Natural killer cell (primary cell): ENCODE measurements at regions not wholly inside any gene's neighbourhood (a gene's known extent, or its start where the extent isn't known, plus 50 kb on each side); places are given as distances from the start of the nearest gene placed in this dataset.
"Not testable (repeated sequence)": the region's sequence is repeated elsewhere in the genome, so short reads cannot be mapped to it uniquely, and the experiment has no call there.

Experiments
- ATAC-seq, 3 donors: fragments of 150-1000 bp in 2 of 3; fragments of 200-7000 bp in 1 of 3; cut with Tn5 transposase; 1 replicate in 1 of 3; 2 replicates in 2 of 3; pipeline ENCODE4 v1.10.0; 2021; ENCODE audit warnings: mild to moderate bottlenecking in 2 of 3, moderate library complexity in 2 of 3
- DNase-seq, 2 donors: peaks; one replicate each; pipeline versions ENCODE4 v3.0.0 to v3.0.0-alpha.2; 2013 to 2021; ENCODE audit warnings: mixed read lengths in 1 of 2
- H3K27ac ChIP-seq: one replicate; pipeline ENCODE4 v1.5.1; 2013; ENCODE audit warnings: mild to moderate bottlenecking, low read length
- H3K27me3 ChIP-seq: one replicate; pipeline ENCODE4 v1.6.1; 2013; ENCODE audit warnings: low read length; ENCODE audit not compliant: control insufficient read depth, insufficient read depth
- H3K36me3 ChIP-seq: one replicate; pipeline ENCODE4 v1.6.1; 2013; ENCODE audit warnings: low read length; ENCODE audit not compliant: control insufficient read depth, insufficient read depth
- H3K4me1 ChIP-seq: one replicate; pipeline ENCODE4 v1.6.1; 2013; ENCODE audit warnings: low read length; ENCODE audit not compliant: control insufficient read depth, insufficient read depth
- H3K4me3 ChIP-seq: one replicate; pipeline ENCODE4 v1.5.1; 2013; ENCODE audit warnings: low read length
- H3K9me3 ChIP-seq: one replicate; pipeline ENCODE4 v1.6.1; 2013; ENCODE audit warnings: low read length; ENCODE audit not compliant: control insufficient read depth, insufficient read depth
- H3K27ac Mint-ChIP-seq, 2 donors: one replicate each; pipeline ENCODE4 v1.8.0; 2022; ENCODE audit warnings: mild to moderate bottlenecking in 2 of 2, mixed read lengths in 2 of 2, moderate library complexity in 1 of 2
- H3K27me3 Mint-ChIP-seq, 2 donors: one replicate each; pipeline ENCODE4 v1.8.0; 2022; ENCODE audit warnings: low read depth in 2 of 2, mixed read lengths in 2 of 2
- H3K36me3 Mint-ChIP-seq: one replicate; pipeline ENCODE4 v1.8.0; 2022; ENCODE audit warnings: mixed read lengths
- H3K4me1 Mint-ChIP-seq, 2 donors: one replicate each; pipeline ENCODE4 v1.8.0; 2022; ENCODE audit warnings: mixed read lengths in 2 of 2
- H3K4me3 Mint-ChIP-seq: one replicate; pipeline ENCODE4 v1.8.0; 2022; ENCODE audit warnings: mild to moderate bottlenecking, moderate library complexity, mixed read lengths
- H3K9me3 Mint-ChIP-seq, 2 donors: one replicate each; pipeline ENCODE4 v1.8.0; 2022; ENCODE audit warnings: mixed read lengths in 2 of 2
- WGBS: methylation state at CpG from one replicate; pipeline ENCODE4 v1.1.7; 2013; ENCODE audit warnings: missing lambda C conversion rate; ENCODE audit not compliant: insufficient coverage; 5-methylcytosine and 5-hydroxymethylcytosine counted together
- intact Hi-C: fragments of 100-400 bp; cut with micrococcal nuclease; formaldehyde crosslinking; loops from one replicate; pipeline ENCODE4 v1.14.2; 2022
- TF ChIP-seq, protein P1 (sequence below): fragments of 200-600 bp; IDR thresholded peaks from one replicate; pipeline ENCODE4 v1.8.0; 2022; ENCODE audit warnings: antibody characterized with exemption

- Mint-ChIP-seq H3K27me3 (no peaks in the 10 kb centered on the region), H3K4me3 (no peak overlapping the region), H3K4me1 (no peaks in the 10 kb centered on the region), H3K36me3 (no peaks in the 10 kb centered on the region), H3K9me3 (peaks cover 4 to 6% of the 10 kb centered on the region in 2 donors), H3K27ac (no peak overlapping the region)
- intact Hi-C loops = no loop called here
- ATAC-seq (no peak), DNase-seq (no peak)
- Histone ChIP-seq H3K36me3 (no peaks in the 10 kb centered on the region), H3K4me1 (no peaks in the 10 kb centered on the region), H3K4me3 (no peak overlapping the region), H3K27ac (no peak overlapping the region), H3K9me3 (no peaks in the 10 kb centered on the region), H3K27me3 (no peaks in the 10 kb centered on the region)
- TF ChIP-seq, protein P1, sequence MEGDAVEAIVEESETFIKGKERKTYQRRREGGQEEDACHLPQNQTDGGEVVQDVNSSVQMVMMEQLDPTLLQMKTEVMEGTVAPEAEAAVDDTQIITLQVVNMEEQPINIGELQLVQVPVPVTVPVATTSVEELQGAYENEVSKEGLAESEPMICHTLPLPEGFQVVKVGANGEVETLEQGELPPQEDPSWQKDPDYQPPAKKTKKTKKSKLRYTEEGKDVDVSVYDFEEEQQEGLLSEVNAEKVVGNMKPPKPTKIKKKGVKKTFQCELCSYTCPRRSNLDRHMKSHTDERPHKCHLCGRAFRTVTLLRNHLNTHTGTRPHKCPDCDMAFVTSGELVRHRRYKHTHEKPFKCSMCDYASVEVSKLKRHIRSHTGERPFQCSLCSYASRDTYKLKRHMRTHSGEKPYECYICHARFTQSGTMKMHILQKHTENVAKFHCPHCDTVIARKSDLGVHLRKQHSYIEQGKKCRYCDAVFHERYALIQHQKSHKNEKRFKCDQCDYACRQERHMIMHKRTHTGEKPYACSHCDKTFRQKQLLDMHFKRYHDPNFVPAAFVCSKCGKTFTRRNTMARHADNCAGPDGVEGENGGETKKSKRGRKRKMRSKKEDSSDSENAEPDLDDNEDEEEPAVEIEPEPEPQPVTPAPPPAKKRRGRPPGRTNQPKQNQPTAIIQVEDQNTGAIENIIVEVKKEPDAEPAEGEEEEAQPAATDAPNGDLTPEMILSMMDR = no peak
- no CpG with 5 or more reads among the region's 1 CpG for WGBS
Observed at GRCh38 chr5:82942083-82942881, 134.9 kb downstream of the TMEM167A start.

GRCh38 chr5:82938901-82939725, 138.1 kb downstream of the TMEM167A start:
- intact Hi-C loops = no loop called here
- H3K4me3 ChIP-seq = no peak overlapping the region
- ATAC-seq (no peak), DNase-seq (no peak)
- WGBS = 64% methylated on average over 1 of the region's 4 CpGs
- H3K27ac ChIP-seq = no peak overlapping the region
- Mint-ChIP-seq H3K9me3 (peaks cover 0 to 2% of the 10 kb centered on the region in 2 donors), H3K4me3 (no peak overlapping the region), H3K4me1 (no peaks in the 10 kb centered on the region), H3K36me3 (no peaks in the 10 kb centered on the region), H3K27me3 (no peaks in the 10 kb centered on the region), H3K27ac (no peak overlapping the region)
- H3K9me3 ChIP-seq = no peaks in the 10 kb centered on the region
- no peaks in the 10 kb centered on the region for H3K36me3 ChIP-seq
- H3K4me1 ChIP-seq = no peaks in the 10 kb centered on the region
- TF ChIP-seq, protein P1 = no peak
- H3K27me3 ChIP-seq = no peaks in the 10 kb centered on the region

- H3K4me3 Mint-ChIP-seq, H3K9me3 Mint-ChIP-seq, ATAC-seq, H3K9me3 ChIP-seq, H3K4me3 ChIP-seq, DNase-seq, H3K27me3 ChIP-seq, H3K36me3 Mint-ChIP-seq, H3K27ac Mint-ChIP-seq, H3K27me3 Mint-ChIP-seq, intact Hi-C loops, H3K4me1 Mint-ChIP-seq, H3K4me1 ChIP-seq, H3K27ac ChIP-seq, H3K36me3 ChIP-seq: not testable (repeated sequence)
- 93% methylated on average over 19 of the region's 28 CpGs for WGBS
Observed at GRCh38 chr5:82932473-82933220, 144.5 kb downstream of the TMEM167A start.

- Mint-ChIP-seq H3K4me1 (no peaks in the 10 kb centered on the region), H3K36me3 (no peaks in the 10 kb centered on the region), H3K4me3 (no peak overlapping the region), H3K27ac (no peak overlapping the region), H3K27me3 (no peaks in the 10 kb centered on the region), H3K9me3 (peaks cover 2 to 3% of the 10 kb centered on the region in 2 donors)
- Histone ChIP-seq H3K27me3 (no peaks in the 10 kb centered on the region), H3K9me3 (no peaks in the 10 kb centered on the region), H3K4me3 (no peak overlapping the region), H3K36me3 (no peaks in the 10 kb centered on the region), H3K27ac (no peak overlapping the region), H3K4me1 (no peaks in the 10 kb centered on the region)
- intact Hi-C loops = no loop called here
- DNase-seq = no peak
- TF ChIP-seq, protein P1 = no peak
- no peak for ATAC-seq
- WGBS = 90% methylated on average over 3 of the region's 3 CpGs
Observed at GRCh38 chr5:82931110-82931509, 146.1 kb downstream of the TMEM167A start.
